ENCODE measurements at regions not wholly inside any gene's neighbourhood (a gene's known extent, or its start where the extent isn't known, plus 50 kb on each side); places are given as distances from the start of the nearest gene placed in this dataset.

GRCh38 chr5:68446070-68446357 lies 230.5 kb downstream of the PIK3R1 start:
- no peak for TF ChIP-seq CTCF (conservative IDR thresholded peaks at IDR 0.05; ENCODE audit: low read depth in 2 of 2)
- TF ChIP-seq EZH2 (IDR thresholded peaks at IDR 0.05; ENCODE audit: low read depth, unreplicated experiment), result no peak
- no peak for TF ChIP-seq ZNF331 (CRISPR knock-in tag; IDR thresholded peaks at IDR 0.05; ENCODE audit: low read depth)
- TF ChIP-seq EZH2phosphoT487 (IDR thresholded peaks at IDR 0.05; ENCODE audit: unreplicated experiment), result no peak
- no peak for TF ChIP-seq POLR2AphosphoS5 (IDR thresholded peaks at IDR 0.05; ENCODE audit: low read depth)
- TF ChIP-seq REST (IDR thresholded peaks at IDR 0.05; ENCODE audit: unreplicated experiment), result no peak

All from GM23338 (cell line).